DMS 273 treated with DMSO at 0.1 percent for 48 hours (cell line): ENCODE measurements at regions not wholly inside any gene's neighbourhood (a gene's known extent, or its start where the extent isn't known, plus 50 kb on each side); places are given as distances from the start of the nearest gene placed in this dataset.
"Not testable (repeated sequence)": the region's sequence is repeated elsewhere in the genome, so short reads cannot be mapped to it uniquely, and the experiment has no call there.

ENCODE experiments used
- DNase-seq: peaks from one replicate; lab custom pipeline; 2025; lab: John Stamatoyannopoulos, UW

- DNase-seq, result no peak
Measured at GRCh38 chr20:51923633-51924032, 121.3 kb upstream of the SALL4 start.

DNA sequence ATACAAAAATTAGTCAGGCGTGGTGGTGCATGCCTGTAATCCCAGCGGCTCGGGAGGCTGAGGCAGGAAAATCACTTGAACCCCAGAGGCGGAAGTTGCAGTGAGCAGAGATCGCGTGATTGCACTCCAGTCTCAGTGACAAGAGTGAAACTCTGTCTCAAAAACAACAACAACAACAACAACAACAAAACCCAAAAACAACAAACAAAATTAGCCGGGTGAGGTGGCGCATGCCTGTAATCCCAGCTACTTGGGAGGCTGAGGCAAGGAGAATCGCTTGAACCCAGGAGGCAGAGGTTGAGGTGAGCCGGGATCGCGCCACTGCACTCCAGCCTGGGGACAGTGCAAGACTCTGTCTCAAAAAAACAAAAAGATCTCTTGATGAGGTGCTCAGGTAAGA, 120.5 kb upstream of the SALL4 start:
- not testable (repeated sequence) for DNase-seq

GRCh38 chr20:51918561-51918960, 116.2 kb upstream of the SALL4 start:
- DNase-seq, result no peak

GRCh38 chr20:51917886-51918535, 115.7 kb upstream of the SALL4 start:
- no peak for DNase-seq

- no peak for DNase-seq
Measured at GRCh38 chr20:51916244-51916643, 113.9 kb upstream of the SALL4 start.

GRCh38 chr20:51914758-51915157, 112.4 kb upstream of the SALL4 start:
- DNase-seq, result no peak

DNA sequence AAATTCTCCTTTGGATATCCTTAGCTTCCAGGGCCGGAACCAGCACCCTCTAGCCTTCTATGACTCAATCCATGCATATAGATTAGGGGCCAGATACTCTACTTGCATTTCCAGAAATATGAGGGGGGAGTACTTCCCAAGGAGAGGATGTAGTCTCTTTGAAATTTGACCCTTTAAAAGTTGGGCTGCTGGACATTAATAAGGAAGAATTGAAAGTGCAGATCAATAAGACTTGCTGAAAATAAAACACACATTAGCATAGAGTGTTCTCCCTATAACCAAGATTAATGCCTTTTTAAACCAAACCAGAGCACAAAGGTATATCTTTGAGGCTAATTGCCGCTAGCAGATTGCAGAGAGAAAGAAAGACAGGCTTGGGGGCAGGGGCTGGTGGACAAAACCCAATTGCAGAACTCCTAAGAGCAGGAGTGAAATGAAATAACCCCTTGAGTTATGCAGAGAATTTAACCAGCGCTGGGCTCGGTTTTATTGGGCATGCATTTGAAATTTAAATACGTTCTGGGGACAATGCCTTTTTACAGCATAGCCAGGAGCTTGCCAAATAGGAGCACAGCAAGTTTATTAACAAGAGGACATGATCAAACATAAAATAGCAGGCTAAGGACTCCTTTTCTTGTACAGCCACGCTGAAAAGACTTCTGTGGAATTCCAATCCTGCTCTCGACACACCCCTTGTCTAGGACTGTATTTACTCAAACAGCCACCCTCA, 108.2 kb upstream of the SALL4 start:
- DNase-seq, result no peak

- no peak for DNase-seq
Measured at GRCh38 chr20:51906679-51907078, 104.4 kb upstream of the SALL4 start.

DNA sequence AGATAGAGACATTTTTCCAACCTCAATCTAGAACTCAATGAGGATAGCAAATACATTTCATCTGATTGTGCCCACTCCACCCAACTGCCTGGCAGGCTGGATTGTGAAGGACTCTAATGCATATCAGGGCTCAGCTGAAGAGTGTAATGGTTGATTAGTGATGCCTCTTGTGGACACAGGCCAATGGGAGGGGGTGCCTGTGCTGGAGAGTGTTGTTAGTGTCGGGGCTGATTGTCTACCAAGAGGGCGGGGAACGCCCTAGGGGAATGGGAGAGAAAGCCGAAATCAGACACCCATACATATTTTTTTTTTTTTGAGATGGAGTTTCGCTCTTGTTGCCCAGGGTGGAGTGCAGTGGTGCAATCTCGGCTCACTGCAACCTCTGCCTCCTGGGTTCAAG, 103.7 kb upstream of the SALL4 start:
- DNase-seq, result no peak

DNA sequence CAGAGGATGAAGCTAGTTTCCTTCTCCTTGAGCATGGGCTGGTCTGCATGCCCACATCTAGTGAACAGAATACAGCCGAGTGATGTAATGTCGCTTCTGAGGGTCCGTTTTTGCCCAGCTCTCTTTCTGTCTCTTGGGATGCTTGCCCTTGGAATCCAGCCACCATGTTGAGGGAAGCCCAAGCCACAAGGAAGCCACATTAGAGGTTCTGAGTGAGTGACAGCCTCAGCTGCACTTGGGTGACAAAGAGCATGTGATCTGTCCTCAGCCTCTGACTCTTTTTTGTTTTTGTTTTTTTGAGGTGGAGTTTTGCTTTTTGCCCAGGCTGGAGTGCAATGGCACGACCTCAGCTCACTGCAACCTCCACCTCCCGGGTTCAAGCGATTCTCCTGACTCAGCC, 100.6 kb upstream of the SALL4 start:
- no peak for DNase-seq

GRCh38 chr20:51900443-51900842, 98.1 kb upstream of the SALL4 start:
- DNase-seq, result no peak

- no peak for DNase-seq
Measured at GRCh38 chr20:51899674-51900073, 97.4 kb upstream of the SALL4 start.

DNA sequence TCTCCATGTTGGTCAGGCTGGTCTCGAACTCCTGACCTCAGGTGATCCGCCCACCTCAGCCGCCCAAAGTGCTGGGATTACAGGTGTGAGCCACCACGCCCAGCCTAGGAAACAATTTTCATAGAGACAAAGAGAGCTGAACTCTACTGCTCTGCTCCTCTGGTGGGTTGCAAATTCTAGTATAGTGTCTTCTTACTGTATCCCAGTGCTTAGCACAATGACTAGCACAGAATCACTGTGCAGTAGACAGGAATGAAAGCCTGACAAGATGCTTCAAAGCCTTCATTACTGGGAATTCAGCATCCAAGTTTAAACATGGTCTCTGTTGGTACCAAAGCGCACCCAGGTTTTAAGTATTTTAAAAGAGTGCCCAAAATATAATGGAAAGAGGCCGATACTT, 96.5 kb upstream of the SALL4 start:
- DNase-seq, result no peak

- no peak for DNase-seq
Measured at GRCh38 chr20:51894619-51895018, 92.3 kb upstream of the SALL4 start.

- DNase-seq, result no peak
Measured at GRCh38 chr20:51894201-51894600, 91.9 kb upstream of the SALL4 start.

DNA sequence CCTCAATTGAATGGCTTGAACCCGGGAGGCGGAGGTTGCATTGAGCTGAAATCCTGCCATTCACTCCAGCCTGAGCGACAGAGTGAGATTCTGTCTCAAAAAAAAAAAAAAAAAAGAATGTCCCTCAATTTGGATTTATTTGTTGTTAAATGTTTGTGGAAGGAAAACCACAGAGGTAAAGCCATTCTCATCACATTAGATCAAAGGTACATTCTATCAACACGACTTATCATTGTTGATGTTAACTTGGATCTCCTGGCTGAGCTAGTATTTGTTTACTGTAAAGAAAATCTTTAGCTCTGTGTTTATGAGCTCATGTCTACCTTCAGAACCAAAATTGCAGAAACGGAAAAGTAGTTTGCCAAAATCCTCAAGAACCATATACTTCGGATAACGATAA, 91.4 kb upstream of the SALL4 start:
- DNase-seq, result no peak

DNA sequence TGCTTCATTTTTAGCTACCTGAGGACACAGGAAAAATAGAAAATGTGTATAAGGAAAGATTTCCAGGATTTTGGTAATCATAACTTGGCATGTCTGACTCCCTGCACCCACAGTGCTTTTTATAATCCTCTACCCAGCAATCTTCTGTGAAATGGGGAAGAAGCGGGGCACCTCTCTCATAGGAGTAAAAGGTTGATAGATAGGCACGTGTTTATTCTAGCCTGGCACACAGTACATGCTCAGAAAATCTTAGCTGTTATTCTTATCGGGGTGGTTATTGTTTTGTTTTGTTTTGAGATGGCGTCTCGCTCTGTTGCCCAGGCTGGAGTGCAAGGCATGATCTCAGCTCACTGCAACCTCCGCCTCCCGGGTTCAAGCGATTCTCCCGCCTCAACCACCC, 87.7 kb upstream of the SALL4 start:
- DNase-seq, result no peak

GRCh38 chr20:51889466-51889865, 87.1 kb upstream of the SALL4 start:
- DNase-seq, result no peak

GRCh38 chr20:51888291-51888690, 86.0 kb upstream of the SALL4 start:
- no peak for DNase-seq

GRCh38 chr20:51886891-51887608, 84.7 kb upstream of the SALL4 start:
- no peak for DNase-seq

DNA sequence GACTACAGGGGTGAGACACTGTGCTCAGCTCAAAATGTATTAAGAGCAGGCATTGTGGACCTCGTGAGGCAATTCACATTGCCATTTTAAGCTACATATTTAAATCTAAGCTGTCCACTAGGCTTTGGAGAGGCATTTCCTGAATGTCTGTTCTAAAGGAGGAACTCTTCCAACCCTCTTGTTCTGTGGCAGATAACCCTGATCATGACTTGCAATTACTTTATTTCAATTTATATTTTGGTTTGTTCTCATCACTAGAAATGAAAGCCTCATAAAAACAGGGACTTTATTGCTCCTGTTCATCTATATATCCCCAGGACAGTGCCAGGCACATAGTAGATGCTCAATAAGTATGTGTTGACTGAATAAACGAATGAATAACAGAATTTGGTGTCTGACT, 84.0 kb upstream of the SALL4 start:
- DNase-seq, result no peak

- DNase-seq, result no peak
Measured at GRCh38 chr20:51884561-51884960, 82.2 kb upstream of the SALL4 start.

DNA sequence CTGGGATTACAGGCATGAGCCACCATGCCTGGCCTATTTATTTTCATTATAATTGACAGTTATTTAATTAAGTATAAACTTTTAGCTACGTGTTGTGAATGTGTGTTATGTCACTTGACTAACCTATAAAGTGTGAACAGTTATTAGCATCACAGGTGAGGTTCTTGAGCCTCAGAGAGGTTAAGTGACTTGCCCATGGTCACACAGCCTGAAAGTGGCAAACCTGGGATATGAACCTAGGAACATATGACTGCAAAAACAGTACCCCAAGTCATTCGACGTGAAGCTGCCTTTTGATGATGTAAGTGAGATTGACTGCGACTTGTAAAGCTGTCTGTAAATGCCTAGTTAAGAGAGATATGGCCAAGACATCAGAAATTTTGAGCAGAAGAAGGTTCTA, 77.9 kb upstream of the SALL4 start:
- no peak for DNase-seq
